ENCODE measurements at regions not wholly inside any gene's neighbourhood (a gene's known extent, or its start where the extent isn't known, plus 50 kb on each side); places are given as distances from the start of the nearest gene placed in this dataset.

- Mint-ChIP-seq H3K9me3 (peaks cover 7% of the 10 kb centered on the region), H3K27ac (no peak overlapping the region), H3K4me3 (no peak overlapping the region), H3K36me3 (ENCODE audit: low read depth) (no peaks in the 10 kb centered on the region), H3K4me1 (no peaks in the 10 kb centered on the region), H3K27me3 (peaks cover 5% of the 10 kb centered on the region)
- TF ChIP-seq CTCF (IDR thresholded peaks at IDR 0.05), result no peak
- ATAC-seq (ENCODE audit: low read depth) (no peak), DNase-seq (no peak)
- ChIA-PET CTCF (no interaction called here), POLR2A (no interaction called here)
- intact Hi-C loops (cut with micrococcal nuclease), result no loop called here
Observed at GRCh38 chr18:51578406-51578980, 381.0 kb upstream of the MEX3C start.

GRCh38 chr18:51580580-51580979 lies 383.1 kb upstream of the MEX3C start:
- DNase-seq, result no peak
- H3K36me3 Mint-ChIP-seq (ENCODE audit: low read depth), result no peaks in the 10 kb centered on the region
- no peak for TF ChIP-seq CTCF (IDR thresholded peaks at IDR 0.05)
- no peak overlapping the region for H3K4me3 Mint-ChIP-seq
- intact Hi-C loops (cut with micrococcal nuclease), result no loop called here
- peaks cover 2% of the 10 kb centered on the region for H3K9me3 Mint-ChIP-seq
- no peak overlapping the region for H3K27ac Mint-ChIP-seq
- CTCF ChIA-PET, result no interaction called here
- no peak for ATAC-seq (ENCODE audit: low read depth)
- no peaks in the 10 kb centered on the region for H3K4me1 Mint-ChIP-seq
- no peaks in the 10 kb centered on the region for H3K27me3 Mint-ChIP-seq
- POLR2A ChIA-PET, result no interaction called here

- ATAC-seq (ENCODE audit: low read depth) (no peak), DNase-seq (no peak)
- H3K4me1 Mint-ChIP-seq, result no peaks in the 10 kb centered on the region
- ChIA-PET CTCF (no interaction called here), POLR2A (no interaction called here)
- H3K4me3 Mint-ChIP-seq, result no peak overlapping the region
- H3K36me3 Mint-ChIP-seq (ENCODE audit: low read depth), result no peaks in the 10 kb centered on the region
- peaks cover 2% of the 10 kb centered on the region for H3K9me3 Mint-ChIP-seq
- H3K27ac Mint-ChIP-seq, result no peak overlapping the region
- intact Hi-C loops (cut with micrococcal nuclease), result no loop called here
- peaks cover 2% of the 10 kb centered on the region for H3K27me3 Mint-ChIP-seq
- TF ChIP-seq CTCF (IDR thresholded peaks at IDR 0.05), result no peak
Observed at GRCh38 chr18:51582551-51582950, 385.1 kb upstream of the MEX3C start.

GRCh38 chr18:51588616-51589015 lies 391.1 kb upstream of the MEX3C start:
- Mint-ChIP-seq H3K4me3 (no peak overlapping the region), H3K27me3 (peaks cover 8% of the 10 kb centered on the region), H3K36me3 (ENCODE audit: low read depth) (no peaks in the 10 kb centered on the region), H3K4me1 (no peaks in the 10 kb centered on the region), H3K27ac (no peak overlapping the region), H3K9me3 (no peaks in the 10 kb centered on the region)
- CTCF ChIA-PET, result no interaction called here
- TF ChIP-seq CTCF (IDR thresholded peaks at IDR 0.05), result no peak
- intact Hi-C loops (cut with micrococcal nuclease), result no loop called here
- no peak for DNase-seq
- no peak for ATAC-seq (ENCODE audit: low read depth)
- POLR2A ChIA-PET, result no interaction called here

GRCh38 chr18:51593931-51594330 lies 396.4 kb upstream of the MEX3C start:
- POLR2A ChIA-PET, result no interaction called here
- H3K27me3 Mint-ChIP-seq, result peaks cover 6% of the 10 kb centered on the region
- intact Hi-C loops (cut with micrococcal nuclease), result no loop called here
- H3K9me3 Mint-ChIP-seq, result peaks cover 16% of the 10 kb centered on the region
- H3K36me3 Mint-ChIP-seq (ENCODE audit: low read depth), result no peaks in the 10 kb centered on the region
- no peak for DNase-seq
- ATAC-seq (ENCODE audit: low read depth), result no peak
- TF ChIP-seq CTCF (IDR thresholded peaks at IDR 0.05), result no peak
- CTCF ChIA-PET, result no interaction called here
- no peak overlapping the region for H3K4me3 Mint-ChIP-seq
- H3K4me1 Mint-ChIP-seq, result no peaks in the 10 kb centered on the region
- no peak overlapping the region for H3K27ac Mint-ChIP-seq

Data from activated B cell treated with CpG ODN at 0.5 μM for 24 hours (primary cell).